CD4-positive, alpha-beta T cell (primary cell): ENCODE measurements at regions not wholly inside any gene's neighbourhood (a gene's known extent, or its start where the extent isn't known, plus 50 kb on each side); places are given as distances from the start of the nearest gene placed in this dataset.
"Not testable (repeated sequence)": the region's sequence is repeated elsewhere in the genome, so short reads cannot be mapped to it uniquely, and the experiment has no call there.

Experiments used
- ATAC-seq: fragments of 200-7000 bp; cut with Tn5 transposase; one replicate; pipeline ENCODE4 v1.10.0; 2022; ENCODE audit warnings: mild to moderate bottlenecking; ENCODE audit not compliant: poor library complexity
- CTCF ChIA-PET: fragments of 350-600 bp; sonication (Branson Sonifier 250); formaldehyde crosslinking; loops from one replicate; lab custom pipeline; 2021; ENCODE audit warnings: antibody characterized with exemption, inconsistent platforms; lab: Charles Lee
- POLR2A ChIA-PET: fragments of 350-600 bp; sonication (Branson Sonifier 250); formaldehyde crosslinking; loops from one replicate; lab custom pipeline; 2021; ENCODE audit warnings: antibody characterized with exemption, inconsistent platforms; lab: Charles Lee
- DNase-seq, 14 experiments: peaks; one replicate each; pipeline ENCODE4 v3.0.0-alpha.2; 2013 to 2020; ENCODE audit warnings: mixed read lengths in 2 of 14
- H3K27ac ChIP-seq, 2 donors: one replicate each; pipeline versions ENCODE4 v1.5.1 to v1.7.0; 2013; ENCODE audit warnings: low read length in 2 of 2, low read depth in 1 of 2, mild to moderate bottlenecking in 1 of 2
- H3K27me3 ChIP-seq, 2 experiments: 1 replicate in 1 of 2; 2 replicates in 1 of 2; pipeline versions ENCODE4 v1.6.1 to v1.7.0; 2013; ENCODE audit warnings: low read length in 2 of 2, control low read depth in 1 of 2, mild to moderate bottlenecking in 1 of 2, moderate library complexity in 1 of 2; ENCODE audit not compliant: insufficient read depth in 2 of 2, control insufficient read depth in 1 of 2
- H3K36me3 ChIP-seq: one replicate; pipeline ENCODE4 v1.6.1; 2013; ENCODE audit warnings: low read length, control low read depth; ENCODE audit not compliant: insufficient read depth
- H3K4me1 ChIP-seq: one replicate; pipeline ENCODE4 v1.6.1; 2013; ENCODE audit warnings: low read length, control low read depth; ENCODE audit not compliant: insufficient read depth
- H3K4me3 ChIP-seq: one replicate; pipeline ENCODE4 v1.5.1; 2013; ENCODE audit warnings: mild to moderate bottlenecking, low read length, moderate library complexity
- H3K9me3 ChIP-seq, 2 experiments: 1 replicate in 1 of 2; 2 replicates in 1 of 2; pipeline versions ENCODE4 v1.6.1 to v1.7.0; 2013; ENCODE audit warnings: low read length in 2 of 2, mild to moderate bottlenecking in 2 of 2, control low read depth in 1 of 2, moderate library complexity in 1 of 2; ENCODE audit not compliant: control insufficient read depth in 1 of 2, insufficient read depth in 1 of 2
- H3K27ac Mint-ChIP-seq: one replicate; pipeline ENCODE4 v1.8.0; 2020; ENCODE audit warnings: mixed read lengths
- H3K27me3 Mint-ChIP-seq: one replicate; pipeline ENCODE4 v1.8.0; 2021; ENCODE audit warnings: mixed read lengths
- H3K36me3 Mint-ChIP-seq: one replicate; pipeline ENCODE4 v1.8.0; 2021; ENCODE audit warnings: low read depth, mixed read lengths
- H3K4me1 Mint-ChIP-seq: one replicate; pipeline ENCODE4 v1.8.0; 2021; ENCODE audit warnings: low read depth, mixed read lengths
- H3K4me3 Mint-ChIP-seq: one replicate; pipeline ENCODE4 v1.8.0; 2020; ENCODE audit warnings: mild to moderate bottlenecking, mixed read lengths
- H3K9me3 Mint-ChIP-seq: one replicate; pipeline ENCODE4 v1.8.0; 2020; ENCODE audit warnings: mixed read lengths
- intact Hi-C, 2 experiments: fragments of 100-400 bp; cut with DNase I in 1 of 2; cut with micrococcal nuclease in 1 of 2; formaldehyde crosslinking; loops; one replicate each; pipeline versions ENCODE4 v1.15.1 to v1.9.0; 2023 to 2025; cut with DNase I, micrococcal nuclease
- TF ChIP-seq, protein P1 (sequence below): fragments of 200-600 bp; IDR thresholded peaks from one replicate; pipeline ENCODE4 v1.8.0; 2022; ENCODE audit warnings: antibody characterized with exemption, mild to moderate bottlenecking

DNA sequence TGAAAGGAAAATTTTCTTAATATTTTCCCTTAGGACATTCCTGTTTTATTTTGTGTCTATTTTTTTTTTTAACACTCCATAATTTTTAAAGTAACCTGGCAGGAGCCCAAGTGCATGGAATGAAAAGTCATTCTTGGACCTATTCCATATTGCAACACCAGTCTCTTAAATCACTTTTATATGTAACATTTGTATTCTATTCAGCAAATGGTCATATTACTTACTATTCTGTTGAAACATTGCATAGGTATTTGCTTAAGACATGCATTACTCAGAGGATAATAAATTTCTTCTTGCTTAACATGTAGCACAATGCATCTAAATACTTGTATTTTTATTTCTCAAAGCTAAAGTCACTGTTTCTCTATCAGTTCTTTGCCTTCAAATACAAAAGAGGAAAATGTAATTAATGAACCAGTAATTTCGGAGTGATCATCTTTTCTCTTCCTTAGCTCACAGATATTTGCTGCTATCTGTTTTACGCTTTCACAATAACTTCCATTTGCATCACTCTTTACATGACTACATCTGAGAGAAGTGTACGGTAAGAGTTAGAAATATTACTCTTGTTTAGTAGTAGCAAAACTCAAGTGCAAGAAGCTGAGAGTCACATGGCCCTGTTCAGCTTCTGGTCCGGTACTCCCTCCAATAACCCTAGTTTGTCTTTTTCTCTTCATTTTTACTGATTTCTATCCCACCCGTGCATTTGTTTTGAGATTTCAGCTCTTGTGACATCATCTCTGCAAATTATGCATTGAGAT lies 394.8 kb downstream of the USP25 start:
- H3K9me3 ChIP-seq, result no peaks in the 10 kb centered on the region
- TF ChIP-seq, protein P1, sequence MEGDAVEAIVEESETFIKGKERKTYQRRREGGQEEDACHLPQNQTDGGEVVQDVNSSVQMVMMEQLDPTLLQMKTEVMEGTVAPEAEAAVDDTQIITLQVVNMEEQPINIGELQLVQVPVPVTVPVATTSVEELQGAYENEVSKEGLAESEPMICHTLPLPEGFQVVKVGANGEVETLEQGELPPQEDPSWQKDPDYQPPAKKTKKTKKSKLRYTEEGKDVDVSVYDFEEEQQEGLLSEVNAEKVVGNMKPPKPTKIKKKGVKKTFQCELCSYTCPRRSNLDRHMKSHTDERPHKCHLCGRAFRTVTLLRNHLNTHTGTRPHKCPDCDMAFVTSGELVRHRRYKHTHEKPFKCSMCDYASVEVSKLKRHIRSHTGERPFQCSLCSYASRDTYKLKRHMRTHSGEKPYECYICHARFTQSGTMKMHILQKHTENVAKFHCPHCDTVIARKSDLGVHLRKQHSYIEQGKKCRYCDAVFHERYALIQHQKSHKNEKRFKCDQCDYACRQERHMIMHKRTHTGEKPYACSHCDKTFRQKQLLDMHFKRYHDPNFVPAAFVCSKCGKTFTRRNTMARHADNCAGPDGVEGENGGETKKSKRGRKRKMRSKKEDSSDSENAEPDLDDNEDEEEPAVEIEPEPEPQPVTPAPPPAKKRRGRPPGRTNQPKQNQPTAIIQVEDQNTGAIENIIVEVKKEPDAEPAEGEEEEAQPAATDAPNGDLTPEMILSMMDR, result no peak
- ChIA-PET POLR2A (no interaction called here), CTCF (no interaction called here)
- Mint-ChIP-seq H3K36me3 (no peaks in the 10 kb centered on the region), H3K27ac (no peak overlapping the region), H3K4me1 (no peaks in the 10 kb centered on the region), H3K27me3 (no peaks in the 10 kb centered on the region), H3K9me3 (no peaks in the 10 kb centered on the region), H3K4me3 (no peak overlapping the region)
- H3K27me3 ChIP-seq, result no peaks in the 10 kb centered on the region
- H3K27ac ChIP-seq, result no peak overlapping the region
- ATAC-seq (no peak), DNase-seq (no peak)
- no peaks in the 10 kb centered on the region for H3K4me1 ChIP-seq
- H3K36me3 ChIP-seq, result no peaks in the 10 kb centered on the region
- no peak overlapping the region for H3K4me3 ChIP-seq
- intact Hi-C loops, result no loop called here

- Histone ChIP-seq H3K36me3 (no peaks in the 10 kb centered on the region), H3K27me3 (no peaks in the 10 kb centered on the region), H3K27ac (no peak overlapping the region), H3K4me3 (no peak overlapping the region), H3K9me3 (no peaks in the 10 kb centered on the region), H3K4me1 (no peaks in the 10 kb centered on the region)
- no peak overlapping the region for H3K27ac Mint-ChIP-seq
- no peaks in the 10 kb centered on the region for H3K36me3 Mint-ChIP-seq
- ATAC-seq, result no peak
- peaks cover 5% of the 10 kb centered on the region for H3K9me3 Mint-ChIP-seq
- ChIA-PET POLR2A (no interaction called here), CTCF (no interaction called here)
- H3K4me1 Mint-ChIP-seq, result no peaks in the 10 kb centered on the region
- no peaks in the 10 kb centered on the region for H3K27me3 Mint-ChIP-seq
- intact Hi-C loops, result no loop called here
- H3K4me3 Mint-ChIP-seq, result no peak overlapping the region
- no peak for DNase-seq
- TF ChIP-seq, protein P1, result no peak
Measured at GRCh38 chr21:16125274-16125673, 395.5 kb downstream of the USP25 start.

- H3K9me3 Mint-ChIP-seq, result peaks cover 11% of the 10 kb centered on the region
- H3K27me3 ChIP-seq, H3K4me1 ChIP-seq, H3K4me3 ChIP-seq, H3K27me3 Mint-ChIP-seq, CTCF ChIA-PET, H3K27ac ChIP-seq, ATAC-seq, intact Hi-C loops, DNase-seq, H3K4me1 Mint-ChIP-seq, H3K4me3 Mint-ChIP-seq, POLR2A ChIA-PET, H3K36me3 ChIP-seq, H3K9me3 ChIP-seq, H3K27ac Mint-ChIP-seq, H3K36me3 Mint-ChIP-seq: not testable (repeated sequence)
Measured at GRCh38 chr21:16132453-16132852, 402.7 kb downstream of the USP25 start.

GRCh38 chr21:16133248-16133647 lies 403.5 kb downstream of the USP25 start:
- intact Hi-C loops, result no loop called here
- peaks cover 11% of the 10 kb centered on the region for H3K9me3 Mint-ChIP-seq

More at GRCh38 chr21:16133248-16133647, 403.5 kb downstream of the USP25 start:
- Histone ChIP-seq H3K27me3 (no peaks in the 10 kb centered on the region), H3K4me3 (no peak overlapping the region), H3K4me1 (no peaks in the 10 kb centered on the region), H3K9me3 (peaks cover 0 to 6% of the 10 kb centered on the region in 2 experiments), H3K36me3 (no peaks in the 10 kb centered on the region), H3K27ac (no peak overlapping the region)
- no peak overlapping the region for H3K4me3 Mint-ChIP-seq
- H3K27me3 Mint-ChIP-seq, result no peaks in the 10 kb centered on the region
- ATAC-seq (no peak), DNase-seq (no peak)
- no peak overlapping the region for H3K27ac Mint-ChIP-seq
- TF ChIP-seq, protein P1, result no peak
- POLR2A ChIA-PET, result no interaction called here
- CTCF ChIA-PET, result no interaction called here
- H3K4me1 Mint-ChIP-seq, result no peaks in the 10 kb centered on the region
- no peaks in the 10 kb centered on the region for H3K36me3 Mint-ChIP-seq
